Ishikawa (cell line): ENCODE measurements at regions not wholly inside any gene's neighbourhood (a gene's known extent, or its start where the extent isn't known, plus 50 kb on each side); places are given as distances from the start of the nearest gene placed in this dataset.

Experiments
- CEBPB ChIP-seq: IDR thresholded peaks from 2 replicates; pipeline ENCODE4 v1.6.1; 2012
- EGR1 ChIP-seq: IDR thresholded peaks from 2 replicates; pipeline ENCODE4 v1.6.1; 2012
- EP300 ChIP-seq: IDR thresholded peaks from 2 replicates; pipeline ENCODE4 v1.6.1; 2012; ENCODE audit warnings: borderline replicate concordance
- NFIC ChIP-seq: IDR thresholded peaks from 2 replicates; pipeline ENCODE4 v1.6.1; 2012
- REST ChIP-seq: IDR thresholded peaks from 2 replicates; pipeline ENCODE4 v1.6.1; 2012; ENCODE audit warnings: low read depth, mild to moderate bottlenecking
- TCF12 ChIP-seq: IDR thresholded peaks from 2 replicates; pipeline ENCODE4 v1.6.1; 2012; ENCODE audit warnings: low read depth
- USF1 ChIP-seq: IDR thresholded peaks from 2 replicates; pipeline ENCODE4 v1.6.1; 2012
- YY1 ChIP-seq: IDR thresholded peaks from 2 replicates; pipeline ENCODE4 v1.6.1; 2012; ENCODE audit warnings: low read depth

GRCh38 chr5:38071831-38072694 is 186.3 kb upstream of the EGFLAM start:
- TF ChIP-seq EP300 (no peak), EGR1 (no peak), YY1 (no peak), USF1 (no peak), CEBPB (no peak), TCF12 (no peak), REST (no peak), NFIC (no peak)
